ENCODE measurements at regions not wholly inside any gene's neighbourhood (a gene's known extent, or its start where the extent isn't known, plus 50 kb on each side); places are given as distances from the start of the nearest gene placed in this dataset.

DNA sequence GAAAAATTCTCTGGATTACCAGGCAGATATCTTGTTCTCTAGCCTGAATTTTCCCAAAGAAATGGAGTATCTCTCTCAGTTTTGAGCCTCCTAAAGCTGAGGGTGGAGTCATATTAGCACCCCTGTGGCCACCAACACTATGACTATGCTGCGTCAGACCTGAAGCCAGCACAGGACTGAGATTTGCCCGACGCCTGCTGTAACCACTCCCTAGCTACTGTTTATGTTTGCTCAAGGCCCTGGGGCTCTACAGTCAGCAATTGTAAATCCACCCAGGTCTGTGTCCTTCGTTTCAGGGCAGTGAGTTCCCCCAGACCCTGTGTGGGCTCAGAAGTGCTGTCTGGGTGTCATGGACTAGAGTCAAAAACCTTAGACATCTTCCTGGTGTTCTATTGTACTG is 61.4 kb downstream of the ZXDA start:
- H3K4me3 ChIP-seq (ENCODE audit: low read depth, low read length), result no peak overlapping the region
- no peak for TF ChIP-seq CTCF (IDR thresholded peaks at IDR 0.05; ENCODE audit: control insufficient read depth, extremely low read depth, insufficient read depth)
- no peak for DNase-seq (ENCODE audit: low read depth)

- H3K4me3 ChIP-seq (ENCODE audit: low read depth, low read length), result no peak overlapping the region
- no peak for DNase-seq (ENCODE audit: low read depth)
- no peak for TF ChIP-seq CTCF (IDR thresholded peaks at IDR 0.05; ENCODE audit: control insufficient read depth, extremely low read depth, insufficient read depth)
Observed at GRCh38 chrX:57822818-57823217, 87.4 kb downstream of the ZXDA start.

DNA sequence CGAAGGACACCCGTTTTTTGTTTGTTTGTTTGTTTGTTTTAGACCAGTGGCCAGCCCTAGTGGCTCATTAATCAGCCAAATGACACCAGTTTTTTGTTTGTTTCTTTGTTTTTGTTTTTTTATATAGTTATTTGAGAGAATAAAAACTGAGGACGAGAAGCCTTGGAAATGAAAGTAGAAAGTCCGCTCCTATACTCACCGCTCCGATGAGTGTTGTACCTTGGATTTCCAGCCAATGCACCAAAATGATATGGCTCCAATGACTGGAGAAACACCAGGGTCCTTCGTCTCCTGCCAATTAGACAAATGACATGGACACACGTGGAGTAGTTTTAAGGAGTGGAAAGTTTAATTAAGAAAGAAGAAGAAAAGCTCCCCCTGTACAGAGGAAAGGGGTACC is 87.9 kb downstream of the ZXDA start:
- no peak overlapping the region for H3K4me3 ChIP-seq (ENCODE audit: low read depth, low read length)
- no peak for DNase-seq (ENCODE audit: low read depth)
- no peak for TF ChIP-seq CTCF (IDR thresholded peaks at IDR 0.05; ENCODE audit: control insufficient read depth, extremely low read depth, insufficient read depth)

- peak; percentile 62 for TF ChIP-seq CTCF (IDR thresholded peaks at IDR 0.05; ENCODE audit: control insufficient read depth, extremely low read depth, insufficient read depth)
- H3K4me3 ChIP-seq (ENCODE audit: low read depth, low read length), result no peak overlapping the region
- DNase-seq (ENCODE audit: low read depth), result peak; percentile 18
Observed at GRCh38 chrX:57821703-57822387, 88.4 kb downstream of the ZXDA start.

- H3K4me3 ChIP-seq (ENCODE audit: low read depth, low read length), result no peak overlapping the region
- DNase-seq (ENCODE audit: low read depth), result no peak
- peak; percentile 44 for TF ChIP-seq CTCF (IDR thresholded peaks at IDR 0.05; ENCODE audit: control insufficient read depth, extremely low read depth, insufficient read depth)
Observed at GRCh38 chrX:57817302-57817701, 93.0 kb downstream of the ZXDA start.

DNA sequence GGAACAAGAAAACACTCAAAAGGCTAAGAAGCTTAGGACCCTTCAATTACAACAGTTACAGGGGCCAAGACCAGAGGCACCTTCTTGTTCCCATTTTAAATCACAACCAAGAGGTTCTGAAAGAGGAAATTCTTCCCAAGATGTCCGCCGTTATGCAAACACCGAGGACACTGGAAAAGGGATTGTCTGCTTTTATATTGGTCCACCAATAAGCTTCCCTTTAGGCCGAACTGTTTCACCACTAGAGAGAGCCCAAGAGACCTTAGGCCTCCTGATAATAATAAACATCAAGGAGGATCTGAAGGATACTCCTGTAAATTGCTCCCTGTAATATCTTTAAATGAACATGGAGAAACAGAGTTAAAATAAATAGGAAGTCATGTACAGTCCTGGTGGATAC is 92.6 kb upstream of the NLRP2B start:
- no peak for TF ChIP-seq CTCF (IDR thresholded peaks at IDR 0.05; ENCODE audit: control insufficient read depth, extremely low read depth, insufficient read depth)
- no peak overlapping the region for H3K4me3 ChIP-seq (ENCODE audit: low read depth, low read length)
- DNase-seq (ENCODE audit: low read depth), result no peak

- TF ChIP-seq CTCF (IDR thresholded peaks at IDR 0.05; ENCODE audit: control insufficient read depth, extremely low read depth, insufficient read depth), result no peak
- no peak for DNase-seq (ENCODE audit: low read depth)
Observed at GRCh38 chrX:57771689-57772088, 91.6 kb upstream of the NLRP2B start.

More at GRCh38 chrX:57771689-57772088, 91.6 kb upstream of the NLRP2B start:
- no peak overlapping the region for H3K4me3 ChIP-seq (ENCODE audit: low read depth, low read length)

Measured in LNCaP clone FGC (cell line).